ENCODE measurements at regions not wholly inside any gene's neighbourhood (a gene's known extent, or its start where the extent isn't known, plus 50 kb on each side); places are given as distances from the start of the nearest gene placed in this dataset.

GRCh38 chr5:56674441-56674840 lies 140.9 kb upstream of the MAP3K1 start:
- H4K20me1 ChIP-seq (ENCODE audit: insufficient read depth) = no peaks in the 10 kb centered on the region
- no peak overlapping the region for H3K4me3 ChIP-seq (ENCODE audit: low read length)
- H3K9me2 ChIP-seq (ENCODE audit: insufficient read depth, low read length) = no peaks in the 10 kb centered on the region
- H3K79me2 ChIP-seq (replicated peaks; ENCODE audit: insufficient read depth, low read length) = no peaks in the 10 kb centered on the region
- no peaks in the 10 kb centered on the region for H3K36me3 ChIP-seq (ENCODE audit: insufficient read depth, low read length)
- no peak overlapping the region for H2AFZ ChIP-seq (ENCODE audit: low read depth, low read length)
- H3K27ac ChIP-seq (ENCODE audit: low read length) = no peak overlapping the region
- H3K9me3 ChIP-seq (ENCODE audit: low read length) = no peaks in the 10 kb centered on the region
- H3K27me3 ChIP-seq (ENCODE audit: insufficient read depth, low read depth, low read length) = no peaks in the 10 kb centered on the region
- H3F3A ChIP-seq (ENCODE audit: insufficient read depth, low read length, poor library complexity, severe bottlenecking) = no peaks in the 10 kb centered on the region
- H3K9ac ChIP-seq (ENCODE audit: low read length) = no peak overlapping the region
- TF ChIP-seq, protein P1, sequence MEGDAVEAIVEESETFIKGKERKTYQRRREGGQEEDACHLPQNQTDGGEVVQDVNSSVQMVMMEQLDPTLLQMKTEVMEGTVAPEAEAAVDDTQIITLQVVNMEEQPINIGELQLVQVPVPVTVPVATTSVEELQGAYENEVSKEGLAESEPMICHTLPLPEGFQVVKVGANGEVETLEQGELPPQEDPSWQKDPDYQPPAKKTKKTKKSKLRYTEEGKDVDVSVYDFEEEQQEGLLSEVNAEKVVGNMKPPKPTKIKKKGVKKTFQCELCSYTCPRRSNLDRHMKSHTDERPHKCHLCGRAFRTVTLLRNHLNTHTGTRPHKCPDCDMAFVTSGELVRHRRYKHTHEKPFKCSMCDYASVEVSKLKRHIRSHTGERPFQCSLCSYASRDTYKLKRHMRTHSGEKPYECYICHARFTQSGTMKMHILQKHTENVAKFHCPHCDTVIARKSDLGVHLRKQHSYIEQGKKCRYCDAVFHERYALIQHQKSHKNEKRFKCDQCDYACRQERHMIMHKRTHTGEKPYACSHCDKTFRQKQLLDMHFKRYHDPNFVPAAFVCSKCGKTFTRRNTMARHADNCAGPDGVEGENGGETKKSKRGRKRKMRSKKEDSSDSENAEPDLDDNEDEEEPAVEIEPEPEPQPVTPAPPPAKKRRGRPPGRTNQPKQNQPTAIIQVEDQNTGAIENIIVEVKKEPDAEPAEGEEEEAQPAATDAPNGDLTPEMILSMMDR (IDR thresholded peaks at IDR 0.05; ENCODE audit: poor library complexity, severe bottlenecking) = no peak
- TF ChIP-seq POLR2AphosphoS5 (IDR thresholded peaks at IDR 0.05) (no peak), SMC3 (conservative IDR thresholded peaks at IDR 0.05; ENCODE audit: poor library complexity) (no peak), REST (IDR thresholded peaks at IDR 0.05; ENCODE audit: borderline replicate concordance) (no peak), MXI1 (conservative IDR thresholded peaks at IDR 0.05; ENCODE audit: poor library complexity, severe bottlenecking) (no peak), EP300 (conservative IDR thresholded peaks at IDR 0.05; ENCODE audit: poor library complexity, severe bottlenecking) (no peak), EZH2 (IDR thresholded peaks at IDR 0.05; ENCODE audit: borderline replicate concordance, insufficient read depth, low read length, poor library complexity, severe bottlenecking) (no peak), RAD21 (conservative IDR thresholded peaks at IDR 0.05) (no peak), TAF1 (IDR thresholded peaks at IDR 0.05; ENCODE audit: low read depth) (no peak)
- no peak overlapping the region for H3K4me2 ChIP-seq (ENCODE audit: low read length)

GRCh38 chr5:56673171-56673570 lies 142.2 kb upstream of the MAP3K1 start:
- Histone ChIP-seq H3K4me3 (ENCODE audit: low read length) (no peak overlapping the region), H3K27ac (ENCODE audit: low read length) (no peak overlapping the region)
- TF ChIP-seq TAF1 (IDR thresholded peaks at IDR 0.05; ENCODE audit: low read depth) (no peak), EP300 (conservative IDR thresholded peaks at IDR 0.05; ENCODE audit: poor library complexity, severe bottlenecking) (no peak), RAD21 (conservative IDR thresholded peaks at IDR 0.05) (no peak)
- TF ChIP-seq, protein P1 (IDR thresholded peaks at IDR 0.05; ENCODE audit: poor library complexity, severe bottlenecking) = no peak

More at GRCh38 chr5:56673171-56673570, 142.2 kb upstream of the MAP3K1 start:
- H3K9ac ChIP-seq (ENCODE audit: low read length) = no peak overlapping the region
- no peak overlapping the region for H3K4me2 ChIP-seq (ENCODE audit: low read length)
- H3K79me2 ChIP-seq (replicated peaks; ENCODE audit: insufficient read depth, low read length) = no peaks in the 10 kb centered on the region
- H4K20me1 ChIP-seq (ENCODE audit: insufficient read depth) = no peaks in the 10 kb centered on the region
- H3K9me3 ChIP-seq (ENCODE audit: low read length) = no peaks in the 10 kb centered on the region
- H3K9me2 ChIP-seq (ENCODE audit: insufficient read depth, low read length) = no peaks in the 10 kb centered on the region
- H3K36me3 ChIP-seq (ENCODE audit: insufficient read depth, low read length) = no peaks in the 10 kb centered on the region
- H2AFZ ChIP-seq (ENCODE audit: low read depth, low read length) = no peak overlapping the region
- H3K27me3 ChIP-seq (ENCODE audit: insufficient read depth, low read depth, low read length) = no peaks in the 10 kb centered on the region
- H3F3A ChIP-seq (ENCODE audit: insufficient read depth, low read length, poor library complexity, severe bottlenecking) = no peaks in the 10 kb centered on the region
